HG03565 (cell line): ENCODE measurements at regions not wholly inside any gene's neighbourhood (a gene's known extent, or its start where the extent isn't known, plus 50 kb on each side); places are given as distances from the start of the nearest gene placed in this dataset.

Source experiments
- ATAC-seq: cut with Tn5 transposase; IDR thresholded peaks from one replicate; pipeline ENCODE4 v1.9.1; 2021; ENCODE audit warnings: mild to moderate bottlenecking, moderate library complexity; ENCODE audit not compliant: unreplicated experiment

- ATAC-seq = no peak
Measured at GRCh38 chr1:209402697-209403096, 180.8 kb upstream of the CAMK1G start.

GRCh38 chr1:209403921-209404320, 179.6 kb upstream of the CAMK1G start:
- no peak for ATAC-seq

- ATAC-seq = no peak
Measured at GRCh38 chr1:209404577-209404976, 178.9 kb upstream of the CAMK1G start.

- ATAC-seq = no peak
Measured at GRCh38 chr1:209405183-209405814, 178.2 kb upstream of the CAMK1G start.

- ATAC-seq = no peak
Measured at GRCh38 chr1:209406168-209406567, 177.3 kb upstream of the CAMK1G start.

- no peak for ATAC-seq
Measured at GRCh38 chr1:209406595-209406994, 176.9 kb upstream of the CAMK1G start.

GRCh38 chr1:209409780-209410179, 173.7 kb upstream of the CAMK1G start:
- ATAC-seq = no peak

GRCh38 chr1:209411491-209411929, 172.0 kb upstream of the CAMK1G start:
- ATAC-seq = no peak

GRCh38 chr1:209412036-209412435, 171.5 kb upstream of the CAMK1G start:
- ATAC-seq = no peak

- ATAC-seq = no peak
Measured at GRCh38 chr1:209412566-209412965, 170.9 kb upstream of the CAMK1G start.

- no peak for ATAC-seq
Measured at GRCh38 chr1:209413062-209413461, 170.5 kb upstream of the CAMK1G start.

- no peak for ATAC-seq
Measured at GRCh38 chr1:209414803-209415329, 168.6 kb upstream of the CAMK1G start.

GRCh38 chr1:209416039-209416438, 167.5 kb upstream of the CAMK1G start:
- no peak for ATAC-seq

- ATAC-seq = no peak
Measured at GRCh38 chr1:209416716-209417115, 166.8 kb upstream of the CAMK1G start.

GRCh38 chr1:209417761-209418160, 165.8 kb upstream of the CAMK1G start:
- no peak for ATAC-seq

GRCh38 chr1:209420276-209420675, 163.2 kb upstream of the CAMK1G start:
- ATAC-seq = no peak

GRCh38 chr1:209421186-209421585, 162.3 kb upstream of the CAMK1G start:
- no peak for ATAC-seq

- ATAC-seq = no peak
Measured at GRCh38 chr1:209421978-209422680, 161.4 kb upstream of the CAMK1G start.

GRCh38 chr1:209425959-209426358, 157.6 kb upstream of the CAMK1G start:
- no peak for ATAC-seq

- no peak for ATAC-seq
Measured at GRCh38 chr1:209427277-209427676, 156.2 kb upstream of the CAMK1G start.

GRCh38 chr1:209427811-209428210, 155.7 kb upstream of the CAMK1G start:
- no peak for ATAC-seq

- ATAC-seq = no peak
Measured at GRCh38 chr1:209428241-209428921, 155.1 kb upstream of the CAMK1G start.
